RWPE1 (cell line): ENCODE measurements at regions not wholly inside any gene's neighbourhood (a gene's known extent, or its start where the extent isn't known, plus 50 kb on each side); places are given as distances from the start of the nearest gene placed in this dataset.
A peak's percentile ranks its signal among the peaks of the same experiment; 100 is the strongest.

Source experiments
- CTCF ChIA-PET: fragments of 350-600 bp; sonication (Branson Sonifier 250); formaldehyde crosslinking; extraction: SDS; loops from one replicate; lab custom pipeline; 2021; lab: Yijun Ruan, JAX
- POLR2A ChIA-PET: fragments of 400-600 bp; formaldehyde crosslinking; extraction: SDS; loops from one replicate; lab custom pipeline; 2020; ENCODE audit warnings: antibody characterized with exemption; ENCODE audit not compliant: low non-redundant PET; lab: Yijun Ruan, JAX
- DNase-seq: peaks from one replicate; pipeline ENCODE4 v3.0.0; 2012; ENCODE audit warnings: low spot score
- H3K27ac ChIP-seq: fragments of 450-650 bp; 2 replicates; pipeline ENCODE4 v1.5.1; 2017
- TF ChIP-seq, protein P1 (sequence below): fragments of 450-650 bp; conservative IDR thresholded peaks from 2 replicates; pipeline ENCODE4 v1.5.1; 2017; ENCODE audit warnings: low read depth, mild to moderate bottlenecking

DNA sequence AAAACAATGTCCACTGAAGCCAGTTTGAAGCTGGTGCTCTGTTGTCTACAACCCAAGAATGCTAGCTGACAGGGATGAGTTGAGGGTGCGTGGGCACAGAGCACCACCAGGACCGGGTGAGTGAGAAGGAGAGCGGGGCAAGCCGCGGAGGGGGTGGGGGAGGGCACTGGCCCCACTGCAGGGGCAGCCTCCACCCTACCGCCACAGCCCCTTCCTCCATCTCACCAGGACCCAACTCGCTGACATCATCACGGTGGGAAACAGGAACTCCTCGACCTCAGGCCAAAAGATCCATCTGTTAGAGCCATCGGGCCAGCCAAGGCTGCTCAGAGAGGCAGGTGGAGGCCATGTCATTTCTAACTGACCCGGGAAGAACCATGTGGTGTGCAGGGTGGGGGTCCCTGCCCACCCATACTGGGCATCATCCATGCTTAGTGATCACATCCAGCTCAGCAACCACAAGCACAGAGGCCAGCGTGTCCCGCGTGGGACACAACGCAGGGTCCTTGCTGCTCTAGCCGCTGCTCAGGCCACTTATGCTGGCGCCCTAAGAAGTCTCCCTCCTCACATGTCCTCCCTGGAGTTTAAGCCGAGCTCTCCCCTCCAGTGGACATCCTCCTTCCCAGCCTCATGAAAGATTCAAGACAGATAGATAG is 57.6 kb upstream of the GATA2 start:
- TF ChIP-seq, protein P1, sequence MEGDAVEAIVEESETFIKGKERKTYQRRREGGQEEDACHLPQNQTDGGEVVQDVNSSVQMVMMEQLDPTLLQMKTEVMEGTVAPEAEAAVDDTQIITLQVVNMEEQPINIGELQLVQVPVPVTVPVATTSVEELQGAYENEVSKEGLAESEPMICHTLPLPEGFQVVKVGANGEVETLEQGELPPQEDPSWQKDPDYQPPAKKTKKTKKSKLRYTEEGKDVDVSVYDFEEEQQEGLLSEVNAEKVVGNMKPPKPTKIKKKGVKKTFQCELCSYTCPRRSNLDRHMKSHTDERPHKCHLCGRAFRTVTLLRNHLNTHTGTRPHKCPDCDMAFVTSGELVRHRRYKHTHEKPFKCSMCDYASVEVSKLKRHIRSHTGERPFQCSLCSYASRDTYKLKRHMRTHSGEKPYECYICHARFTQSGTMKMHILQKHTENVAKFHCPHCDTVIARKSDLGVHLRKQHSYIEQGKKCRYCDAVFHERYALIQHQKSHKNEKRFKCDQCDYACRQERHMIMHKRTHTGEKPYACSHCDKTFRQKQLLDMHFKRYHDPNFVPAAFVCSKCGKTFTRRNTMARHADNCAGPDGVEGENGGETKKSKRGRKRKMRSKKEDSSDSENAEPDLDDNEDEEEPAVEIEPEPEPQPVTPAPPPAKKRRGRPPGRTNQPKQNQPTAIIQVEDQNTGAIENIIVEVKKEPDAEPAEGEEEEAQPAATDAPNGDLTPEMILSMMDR = no peak
- CTCF ChIA-PET = interaction anchor here (0.6 to 1.3 kb wide), 2 partner anchors 48 to 58 kb away, joined by 3 to 4 read pairs; no protein-coding TSS in a partner anchor
- POLR2A ChIA-PET = no interaction called here
- no peak for DNase-seq
- no peak overlapping the region; the same call in 1 of the 2 replicates for H3K27ac ChIP-seq

DNA sequence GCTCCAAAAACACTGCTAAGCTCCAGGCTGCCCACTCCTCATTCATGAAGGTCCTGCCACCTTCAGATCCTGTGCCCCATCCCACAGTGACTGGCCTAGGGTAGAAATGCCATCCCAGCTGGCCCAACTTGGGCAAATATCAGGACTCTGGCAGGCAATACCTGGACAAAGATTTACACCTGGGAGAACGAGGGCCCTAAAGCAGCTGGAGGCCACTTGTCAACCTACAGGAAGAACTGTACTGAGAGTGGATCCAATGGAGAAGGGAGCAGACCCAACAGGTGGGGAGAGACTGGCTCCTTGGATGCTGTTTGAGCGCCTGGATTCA is 57.1 kb upstream of the GATA2 start:
- no peak for DNase-seq
- peak overlapping the region; percentile 58 for H3K27ac ChIP-seq
- ChIA-PET CTCF (interaction anchor here (0.6 to 1.3 kb wide), 2 partner anchors 47 to 58 kb away, joined by 3 to 4 read pairs; no protein-coding TSS in a partner anchor), POLR2A (no interaction called here)
- TF ChIP-seq, protein P1 = no peak

DNA sequence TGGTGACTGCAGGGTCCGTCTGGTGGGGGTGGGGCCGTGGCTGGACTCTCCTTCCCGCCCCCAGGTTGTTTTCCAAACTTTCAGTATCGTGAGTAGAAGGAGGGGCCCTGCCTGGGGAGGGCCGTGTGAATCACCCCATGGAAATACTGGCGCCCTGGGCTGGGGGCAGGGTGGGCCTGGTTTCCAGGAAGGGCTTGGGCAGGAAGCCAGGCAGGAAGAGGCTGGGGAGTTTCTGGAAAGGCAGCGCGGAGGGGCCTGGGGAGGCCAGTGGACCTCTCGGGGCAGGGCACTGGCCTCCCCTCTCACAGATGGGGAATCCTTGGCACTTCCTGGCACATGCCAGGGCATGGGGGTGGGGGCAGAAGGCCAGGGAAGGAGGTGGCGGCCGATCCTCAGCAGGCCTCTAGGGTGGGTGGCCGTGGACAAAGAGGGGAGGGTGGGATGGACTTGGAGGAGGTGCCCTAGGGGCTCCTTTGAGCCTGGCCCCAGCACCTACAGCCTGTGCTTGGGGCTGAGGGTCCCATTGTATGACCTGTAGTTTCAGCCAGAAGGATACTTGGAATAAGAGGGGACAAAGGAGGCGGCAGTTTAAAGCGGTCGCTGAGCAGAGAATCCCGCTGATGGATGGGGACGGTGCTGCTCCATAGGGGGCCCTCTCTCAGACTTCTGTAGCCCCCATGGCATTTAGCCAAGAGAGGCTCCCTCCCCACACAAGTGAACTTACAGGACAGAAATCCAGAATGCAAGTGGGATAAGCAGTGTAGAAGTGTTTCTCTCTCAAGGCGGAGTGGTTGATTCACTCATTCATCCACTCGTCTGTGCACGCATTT is 56.5 kb upstream of the GATA2 start:
- peak overlapping the region; percentile 58 for H3K27ac ChIP-seq
- ChIA-PET POLR2A (interaction anchor here (0.6 kb wide), 1 partner anchor 206 kb away, joined by 3 read pairs; no protein-coding TSS in a partner anchor), CTCF (no interaction called here)
- peak; percentile 59 for DNase-seq
- TF ChIP-seq, protein P1 = no peak

DNA sequence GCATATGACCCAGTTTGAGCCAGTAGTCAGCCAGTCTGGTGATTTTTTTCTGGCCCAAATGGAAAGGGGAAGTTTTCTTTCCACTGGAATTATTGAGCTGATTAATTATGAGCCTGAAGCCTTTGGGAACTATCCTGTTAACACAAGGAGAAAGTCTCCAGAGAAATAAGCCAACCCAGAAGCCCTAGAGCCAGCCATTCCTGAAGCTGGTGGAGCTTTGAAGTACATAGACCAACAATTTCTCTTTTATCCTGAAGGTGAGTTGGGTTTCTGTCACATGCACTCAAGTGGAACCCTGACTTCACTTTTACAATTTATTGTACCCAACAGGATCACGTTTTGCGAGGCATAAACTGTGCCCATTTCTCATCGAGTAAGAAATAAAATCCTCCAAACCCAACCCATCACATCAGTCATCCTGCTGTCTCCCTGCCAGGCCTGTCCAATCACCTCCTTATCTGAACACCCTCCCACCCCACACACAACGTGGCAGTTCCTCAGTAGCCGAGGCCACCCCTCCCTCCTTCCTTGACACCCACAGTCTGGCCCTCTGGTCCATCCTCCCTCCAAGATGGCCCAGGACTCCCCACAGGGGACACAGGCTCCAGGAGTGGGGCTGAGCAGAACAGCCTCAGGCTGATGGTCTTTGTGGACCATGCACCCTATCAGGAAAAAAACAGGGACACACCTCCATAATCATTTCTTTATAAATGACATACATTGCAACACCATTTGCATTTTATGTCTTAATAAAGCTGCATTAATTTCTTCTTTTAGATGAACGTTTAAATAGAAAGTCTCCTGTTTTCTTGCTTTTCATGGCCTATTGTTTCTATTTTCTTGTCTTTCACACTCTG is 55.7 kb upstream of the GATA2 start:
- DNase-seq = no peak
- CTCF ChIA-PET = interaction anchor here (0.9 kb wide), 1 partner anchor 16 kb away, joined by 3 read pairs; no protein-coding TSS in a partner anchor
- peak overlapping the region; percentile 58 for H3K27ac ChIP-seq
- TF ChIP-seq, protein P1 = no peak
- POLR2A ChIA-PET = interaction anchor here (0.6 kb wide), 1 partner anchor 205 kb away, joined by 3 read pairs; no protein-coding TSS in a partner anchor

DNA sequence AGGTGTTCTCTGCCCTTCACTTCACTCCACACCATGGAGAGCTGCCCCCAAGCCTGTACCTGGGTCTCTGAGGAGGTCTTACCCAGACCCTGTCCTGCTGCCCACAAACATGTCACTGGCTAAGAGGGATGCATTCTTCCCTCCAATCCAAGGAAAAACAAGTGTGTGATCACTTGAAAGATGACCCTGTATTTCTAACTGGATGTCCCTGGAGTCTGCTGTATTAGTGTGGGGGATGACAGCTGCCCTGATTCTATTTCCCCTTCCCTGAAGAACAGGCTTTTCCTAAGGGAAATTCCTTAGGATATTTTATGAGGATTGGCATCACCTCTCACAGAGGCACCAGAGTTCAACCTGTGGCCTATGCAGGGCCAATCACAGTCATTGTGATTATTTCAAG is 55.0 kb upstream of the GATA2 start:
- CTCF ChIA-PET = interaction anchor here (0.9 to 1.2 kb wide), 2 partner anchors 16 to 24 kb away, joined by 3 to 4 read pairs; no protein-coding TSS in a partner anchor
- POLR2A ChIA-PET = no interaction called here
- no peak for DNase-seq
- no peak overlapping the region for H3K27ac ChIP-seq
- TF ChIP-seq, protein P1 = no peak
